ENCODE measurements at regions not wholly inside any gene's neighbourhood (a gene's known extent, or its start where the extent isn't known, plus 50 kb on each side); places are given as distances from the start of the nearest gene placed in this dataset.
"Not testable (repeated sequence)": the region's sequence is repeated elsewhere in the genome, so short reads cannot be mapped to it uniquely, and the experiment has no call there.

- Histone ChIP-seq H3K36me3 (ENCODE audit: low read depth, missing control alignments) (no peaks in the 10 kb centered on the region), H3K9me3 (no peaks in the 10 kb centered on the region), H3K27ac (no peak overlapping the region), H3K27me3 (no peaks in the 10 kb centered on the region), H3K4me1 (no peaks in the 10 kb centered on the region), H3K4me3 (peak overlapping the region; percentile 18 to 36)
- intact Hi-C loops (cut with DNase I; ENCODE audit: low total_unique reads): no loop called here
- DNase-seq: no peak
- WGBS, 2 donors: 71 to 73% methylated on average over 30 of the region's 30 CpGs
- TF ChIP-seq POLR2A (IDR thresholded peaks at IDR 0.05): no peak
- no peak for TF ChIP-seq CTCF (IDR thresholded peaks at IDR 0.05)
These were observed 348.0 kb downstream of the TEX29 start for GRCh38 chr13:111668451-111668850.

- H3K9me3 ChIP-seq; H3K36me3 ChIP-seq (ENCODE audit: low read depth, missing control alignments); intact Hi-C loops (cut with DNase I; ENCODE audit: low total_unique reads); H3K4me1 ChIP-seq; H3K27me3 ChIP-seq; H3K27ac ChIP-seq; DNase-seq; H3K4me3 ChIP-seq: not testable (repeated sequence)
- WGBS, 2 donors: 72% methylated on average over 3 of the region's 7 CpGs; no CpG with 5 or more reads in 1 of the 2 donors
These were observed 351.8 kb downstream of the TEX29 start for GRCh38 chr13:111672198-111672597.

GRCh38 chr13:111678120-111678882, 357.9 kb downstream of the TEX29 start:
- WGBS, 2 donors: no CpG with 5 or more reads among the region's 33 CpGs
- H3K27ac ChIP-seq: not testable (repeated sequence)

GRCh38 chr13:111679645-111680044, 359.2 kb downstream of the TEX29 start:
- H3K36me3 ChIP-seq (ENCODE audit: low read depth, missing control alignments); DNase-seq; H3K27me3 ChIP-seq; intact Hi-C loops (cut with DNase I; ENCODE audit: low total_unique reads); H3K4me1 ChIP-seq; H3K9me3 ChIP-seq; H3K27ac ChIP-seq; H3K4me3 ChIP-seq: not testable (repeated sequence)
- no CpG with 5 or more reads among the region's 15 CpGs for WGBS, 2 donors

More at GRCh38 chr13:111678120-111678882, 357.9 kb downstream of the TEX29 start:
- H3K36me3 ChIP-seq (ENCODE audit: low read depth, missing control alignments); H3K27me3 ChIP-seq; DNase-seq; H3K4me1 ChIP-seq; intact Hi-C loops (cut with DNase I; ENCODE audit: low total_unique reads); H3K9me3 ChIP-seq; H3K4me3 ChIP-seq: not testable (repeated sequence)

- H3K27ac ChIP-seq; H3K4me1 ChIP-seq; intact Hi-C loops (cut with DNase I; ENCODE audit: low total_unique reads); H3K36me3 ChIP-seq (ENCODE audit: low read depth, missing control alignments); DNase-seq; H3K4me3 ChIP-seq; H3K27me3 ChIP-seq; H3K9me3 ChIP-seq: not testable (repeated sequence)
- no CpG with 5 or more reads among the region's 13 CpGs for WGBS, 2 donors
These were observed 359.7 kb downstream of the TEX29 start for GRCh38 chr13:111680100-111680499.

- H3K36me3 ChIP-seq (ENCODE audit: low read depth, missing control alignments); H3K4me1 ChIP-seq; H3K27me3 ChIP-seq; H3K27ac ChIP-seq; DNase-seq; intact Hi-C loops (cut with DNase I; ENCODE audit: low total_unique reads); H3K9me3 ChIP-seq; H3K4me3 ChIP-seq: not testable (repeated sequence)
- WGBS, 2 donors: 80% methylated on average over 1 of the region's 2 CpGs; no CpG with 5 or more reads in 1 of the 2 donors
These were observed 371.6 kb downstream of the TEX29 start for GRCh38 chr13:111692028-111692427.

GRCh38 chr13:111696121-111696520, 370.8 kb upstream of the SOX1 start:
- no CpG with 5 or more reads among the region's 11 CpGs for WGBS, 2 donors
- intact Hi-C loops (cut with DNase I; ENCODE audit: low total_unique reads); H3K27ac ChIP-seq; H3K27me3 ChIP-seq; DNase-seq; H3K4me3 ChIP-seq; H3K9me3 ChIP-seq; H3K4me1 ChIP-seq; H3K36me3 ChIP-seq (ENCODE audit: low read depth, missing control alignments): not testable (repeated sequence)

GRCh38 chr13:111702059-111702458, 364.9 kb upstream of the SOX1 start:
- intact Hi-C loops (cut with DNase I; ENCODE audit: low total_unique reads); DNase-seq; H3K9me3 ChIP-seq; H3K27ac ChIP-seq; H3K36me3 ChIP-seq (ENCODE audit: low read depth, missing control alignments); H3K27me3 ChIP-seq; H3K4me1 ChIP-seq; H3K4me3 ChIP-seq: not testable (repeated sequence)
- no CpG with 5 or more reads among the region's 5 CpGs for WGBS, 2 donors

Data from testis (tissue), 2 donors.